Testis (tissue), 2 donors: ENCODE measurements at regions not wholly inside any gene's neighbourhood (a gene's known extent, or its start where the extent isn't known, plus 50 kb on each side); places are given as distances from the start of the nearest gene placed in this dataset.

ENCODE experiments used
- DNase-seq: peaks from one replicate; pipeline ENCODE4 v3.0.0-alpha.2; 2019
- H3K27ac ChIP-seq, 2 donors: fragments of 200-600 bp; sonication (generic); one replicate each; pipeline ENCODE4 v1.5.1; 2019
- H3K27me3 ChIP-seq: fragments of 200-600 bp; sonication (generic); one replicate; pipeline ENCODE4 v1.5.1; 2019
- H3K36me3 ChIP-seq: fragments of 200-600 bp; sonication (generic); one replicate; pipeline ENCODE4 v1.5.1; 2017; ENCODE audit warnings: low read depth; ENCODE audit errors: missing control alignments
- H3K4me1 ChIP-seq: fragments of 200-600 bp; sonication (generic); one replicate; pipeline ENCODE4 v1.5.1; 2019
- H3K4me3 ChIP-seq, 2 donors: fragments of 200-600 bp; sonication (generic); one replicate each; pipeline ENCODE4 v1.5.1; 2017 to 2019
- H3K9me3 ChIP-seq: fragments of 200-600 bp; sonication (generic); one replicate; pipeline ENCODE4 v1.5.1; 2017
- CTCF ChIP-seq, 3 experiments: fragments of 450-650 bp in 2 of 3; fragments of 200-600 bp in 1 of 3; sonication (generic) in 1 of 3; IDR thresholded peaks; one replicate each; pipeline ENCODE4 v1.5.1; 2016 to 2019; ENCODE audit warnings: antibody characterized with exemption in 3 of 3, mild to moderate bottlenecking in 2 of 3, moderate library complexity in 1 of 3
- POLR2A ChIP-seq: fragments of 450-650 bp; IDR thresholded peaks from one replicate; pipeline ENCODE4 v1.6.1; 2017; ENCODE audit warnings: antibody characterized with exemption, mild to moderate bottlenecking, moderate library complexity
- WGBS, 2 donors: methylation state at CpG; one replicate each; pipeline ENCODE4 v1.1.5; 2018; 5-methylcytosine and 5-hydroxymethylcytosine counted together
- intact Hi-C: fragments of 100-400 bp; cut with DNase I; formaldehyde crosslinking; loops from one replicate; pipeline ENCODE4 v1.15.1; 2023; ENCODE audit warnings: low total_unique reads

- no peak for TF ChIP-seq CTCF (IDR thresholded peaks at IDR 0.05)
- TF ChIP-seq POLR2A, result no peak
- no peak for DNase-seq
- intact Hi-C loops, result no loop called here
- 81 to 83% methylated on average over 2 of the region's 2 CpGs for WGBS, 2 donors
- no peaks in the 10 kb centered on the region for H3K9me3 ChIP-seq
- H3K4me1 ChIP-seq, result no peaks in the 10 kb centered on the region
- no peak overlapping the region for H3K4me3 ChIP-seq
- H3K36me3 ChIP-seq, result no peaks in the 10 kb centered on the region
- H3K27me3 ChIP-seq, result no peaks in the 10 kb centered on the region
- H3K27ac ChIP-seq, result no peak overlapping the region
These were observed 107.8 kb upstream of the ATP10B start for GRCh38 chr5:160959804-160960203.

GRCh38 chr5:160957312-160957861, 105.4 kb upstream of the ATP10B start:
- H3K4me3 ChIP-seq, result no peak overlapping the region
- H3K4me1 ChIP-seq, result no peaks in the 10 kb centered on the region
- no peaks in the 10 kb centered on the region for H3K36me3 ChIP-seq
- TF ChIP-seq POLR2A (no peak), CTCF (IDR thresholded peaks at IDR 0.05) (no peak)
- intact Hi-C loops, result no loop called here
- 81 to 95% methylated on average over 1 of the region's 1 CpG for WGBS, 2 donors
- no peak overlapping the region for H3K27ac ChIP-seq
- no peak for DNase-seq
- H3K27me3 ChIP-seq, result no peaks in the 10 kb centered on the region
- H3K9me3 ChIP-seq, result no peaks in the 10 kb centered on the region

- H3K4me3 ChIP-seq, result no peak overlapping the region
- 65 to 74% methylated on average over 1 of the region's 1 CpG for WGBS, 2 donors
- H3K27me3 ChIP-seq, result no peaks in the 10 kb centered on the region
- TF ChIP-seq CTCF (IDR thresholded peaks at IDR 0.05) (no peak), POLR2A (no peak)
- intact Hi-C loops, result no loop called here
- no peak for DNase-seq
- no peaks in the 10 kb centered on the region for H3K36me3 ChIP-seq
- H3K4me1 ChIP-seq, result no peaks in the 10 kb centered on the region
- H3K27ac ChIP-seq, result no peak overlapping the region
- no peaks in the 10 kb centered on the region for H3K9me3 ChIP-seq
These were observed 104.0 kb upstream of the ATP10B start for GRCh38 chr5:160956051-160956450.

GRCh38 chr5:160950311-160950710, 98.3 kb upstream of the ATP10B start:
- Histone ChIP-seq H3K36me3 (no peaks in the 10 kb centered on the region), H3K4me3 (no peak overlapping the region), H3K9me3 (no peaks in the 10 kb centered on the region), H3K27me3 (no peaks in the 10 kb centered on the region), H3K4me1 (no peaks in the 10 kb centered on the region), H3K27ac (no peak overlapping the region)
- DNase-seq, result no peak
- TF ChIP-seq CTCF (IDR thresholded peaks at IDR 0.05), result no peak
- no peak for TF ChIP-seq POLR2A
- WGBS, 2 donors, result 36 to 92% methylated on average over 2 of the region's 2 CpGs
- intact Hi-C loops, result no loop called here

- DNase-seq, result peak; percentile 68
- intact Hi-C loops, result no loop called here
- no peaks in the 10 kb centered on the region for H3K27me3 ChIP-seq
- TF ChIP-seq POLR2A, result no peak
- TF ChIP-seq CTCF (IDR thresholded peaks at IDR 0.05), result no peak
- no peaks in the 10 kb centered on the region for H3K36me3 ChIP-seq
- H3K4me1 ChIP-seq, result no peaks in the 10 kb centered on the region
- no peaks in the 10 kb centered on the region for H3K9me3 ChIP-seq
- H3K4me3 ChIP-seq, result no peak overlapping the region
- WGBS, 2 donors, result 50 to 68% methylated on average over 5 of the region's 5 CpGs
- no peak overlapping the region for H3K27ac ChIP-seq
These were observed 88.7 kb upstream of the ATP10B start for GRCh38 chr5:160940725-160941124.
